GM12891 (cell line): ENCODE measurements at regions not wholly inside any gene's neighbourhood (a gene's known extent, or its start where the extent isn't known, plus 50 kb on each side); places are given as distances from the start of the nearest gene placed in this dataset.

ENCODE experiments used
- PAX5 ChIP-seq: IDR thresholded peaks from 2 replicates; pipeline ENCODE4 v1.6.1; 2011; ENCODE audit warnings: low read length, moderate library complexity, mild to moderate bottlenecking; ENCODE audit not compliant: insufficient read depth, severe bottlenecking
- POLR2A ChIP-seq: IDR thresholded peaks from 2 replicates; pipeline ENCODE4 v1.6.1; 2011; ENCODE audit warnings: low read depth, low read length, control low read depth
- POLR2AphosphoS5 ChIP-seq: IDR thresholded peaks from 2 replicates; pipeline ENCODE4 v1.6.1; 2011; ENCODE audit warnings: low read depth, low read length, control low read depth
- POU2F2 ChIP-seq: IDR thresholded peaks from 2 replicates; pipeline ENCODE4 v1.6.1; 2011; ENCODE audit warnings: low read depth, mild to moderate bottlenecking, control low read depth, low read length, moderate library complexity
- SPI1 ChIP-seq: IDR thresholded peaks from 2 replicates; pipeline ENCODE4 v1.6.1; 2011; ENCODE audit warnings: low read depth, low read length, control low read depth
- TAF1 ChIP-seq: IDR thresholded peaks from 2 replicates; pipeline ENCODE4 v1.6.1; 2011; ENCODE audit warnings: low read depth, low read length, control low read depth

DNA sequence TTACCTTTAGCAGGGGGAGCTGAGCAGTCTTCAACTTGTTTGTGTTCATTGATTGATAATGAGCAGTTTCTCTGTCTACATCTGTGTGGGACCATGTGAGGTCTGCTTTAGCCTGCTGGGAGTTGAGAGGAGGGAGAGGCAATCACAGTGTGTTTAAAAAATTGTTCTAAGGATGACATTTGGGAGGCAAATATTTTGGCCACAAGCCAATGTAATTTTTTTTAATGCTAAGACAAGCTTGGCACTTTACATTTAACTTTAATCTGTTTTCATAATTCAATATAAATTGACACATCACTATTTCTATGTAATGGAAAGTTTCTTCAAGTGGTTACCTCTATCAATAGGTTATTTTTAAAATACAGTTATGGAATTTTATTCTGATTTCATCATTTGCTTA is 55.9 kb upstream of the SEMA3A start:
- TF ChIP-seq TAF1 (no peak), POLR2AphosphoS5 (no peak), POLR2A (no peak), SPI1 (no peak), POU2F2 (no peak), PAX5 (no peak)
